HCT116 (cell line): ENCODE measurements at regions not wholly inside any gene's neighbourhood (a gene's known extent, or its start where the extent isn't known, plus 50 kb on each side); places are given as distances from the start of the nearest gene placed in this dataset.

Experiments
- ATAC-seq: fragments of 200-7000 bp; cut with Tn5 transposase; 2 replicates; pipeline ENCODE4 v1.9.1; 2020; ENCODE audit warnings: mild to moderate bottlenecking, moderate library complexity
- BruUV-seq: library from RNA; stranded (reverse); fragments of 400-500 nt; replicated peaks from 2 replicates; lab custom pipeline; 2021; lab: Mats Ljungman, UMichigan
- CTCF ChIA-PET: fragments of 300-600 bp; sonication (Branson Sonifier 250); formaldehyde crosslinking; loops from one replicate; lab custom pipeline; 2021; ENCODE audit warnings: antibody characterized with exemption; lab: Charles Lee
- POLR2A ChIA-PET: fragments of 300-600, 350-600 bp; sonication (Branson Sonifier 250); formaldehyde crosslinking; loops from one replicate; lab custom pipeline; 2021; ENCODE audit warnings: antibody characterized with exemption; lab: Charles Lee
- RAD21 ChIA-PET, 2 experiments: fragments of 300-600 bp; sonication (Branson Sonifier 250); formaldehyde crosslinking; loops; one replicate each; lab custom pipeline; 2023; ENCODE audit warnings: low total read pairs in 2 of 2; ENCODE audit not compliant: uncharacterized antibody in 2 of 2, unreplicated experiment in 2 of 2, low non-redundant PET in 1 of 2; lab: Charles Lee
- DNase-seq: peaks from one replicate; pipeline ENCODE4 v3.0.0-alpha.2; 2010; ENCODE audit warnings: low read depth, low spot score
- H2AFZ ChIP-seq: fragments of 200-600 bp; shearing (Covaris generic), sonication (generic); 2 replicates; pipeline ENCODE4 v1.6.1; 2017; ENCODE audit warnings: low read depth, mixed run types, mixed read lengths, antibody characterized with exemption, low read length; ENCODE audit not compliant: poor library complexity, severe bottlenecking
- H3K27ac ChIP-seq: 2 replicates; pipeline ENCODE4 v1.5.1; 2012; ENCODE audit warnings: low read depth, low read length
- H3K27me3 ChIP-seq: fragments of 200-600 bp; sonication (generic); 2 replicates; pipeline ENCODE4 v1.6.1; 2016; ENCODE audit warnings: mixed run types, low read length, mixed read lengths; ENCODE audit not compliant: insufficient read depth
- H3K36me3 ChIP-seq, 2 experiments: fragments of 200-500 bp in 1 of 2; fragments of 200-600 bp in 1 of 2; sonication (Bioruptor generic) in 1 of 2; sonication (generic) in 1 of 2; 2 replicates each; pipeline versions ENCODE4 v1.5.1 to v1.6.1; 2014 to 2016; ENCODE audit warnings: low read length in 2 of 2, inconsistent platforms in 1 of 2, mixed read lengths in 1 of 2, mixed run types in 1 of 2; ENCODE audit not compliant: insufficient read depth in 2 of 2, control insufficient read depth in 1 of 2
- H3K4me1 ChIP-seq, 2 experiments: fragments of 200-600 bp in 1 of 2; sonication (generic) in 1 of 2; 2 replicates each; pipeline versions ENCODE4 v1.5.1 to v1.6.1; 2012 to 2017; ENCODE audit warnings: low read length in 2 of 2, inconsistent platforms in 1 of 2, mild to moderate bottlenecking in 1 of 2, mixed read lengths in 1 of 2, mixed run types in 1 of 2, moderate library complexity in 1 of 2; ENCODE audit not compliant: insufficient read depth in 2 of 2, control insufficient read depth in 1 of 2
- H3K4me2 ChIP-seq: fragments of 200-600 bp; sonication (generic); 2 replicates; pipeline ENCODE4 v1.6.1; 2017; ENCODE audit warnings: mixed run types, low read length, mixed read lengths
- H3K4me3 ChIP-seq, 2 experiments: fragments of 200-600 bp in 1 of 2; sonication (generic) in 1 of 2; replicated peaks in 1 of 2; 2 replicates each; pipeline ENCODE4 v1.5.1; 2011 to 2016; ENCODE audit warnings: low read length in 2 of 2, control low read depth in 1 of 2, low read depth in 1 of 2, mild to moderate bottlenecking in 1 of 2, mixed read lengths in 1 of 2, mixed run types in 1 of 2
- H3K79me2 ChIP-seq: fragments of 200-600 bp; sonication (generic); 2 replicates; pipeline ENCODE4 v1.6.1; 2017; ENCODE audit warnings: mild to moderate bottlenecking, mixed run types, low read length, moderate library complexity, mixed read lengths; ENCODE audit not compliant: insufficient read depth
- H3K9ac ChIP-seq: fragments of 200-600 bp; sonication (generic); 2 replicates; pipeline ENCODE4 v1.6.1; 2016; ENCODE audit warnings: low read length, mixed read lengths
- H3K9me2 ChIP-seq: fragments of 200-600 bp; sonication (generic), shearing (Covaris generic); 2 replicates; pipeline ENCODE4 v1.6.1; 2017; ENCODE audit warnings: mixed run types, mild to moderate bottlenecking, moderate library complexity; ENCODE audit not compliant: insufficient read depth
- H3K9me3 ChIP-seq, 2 experiments: fragments of 200-500 bp in 1 of 2; fragments of 200-600 bp in 1 of 2; sonication (Bioruptor generic) in 1 of 2; sonication (generic) in 1 of 2; 2 replicates each; pipeline ENCODE4 v1.6.1; 2014 to 2017; ENCODE audit warnings: low read length in 2 of 2, mixed read lengths in 2 of 2, inconsistent platforms in 1 of 2, low read depth in 1 of 2, mild to moderate bottlenecking in 1 of 2, mixed run types in 1 of 2, moderate library complexity in 1 of 2; ENCODE audit not compliant: control insufficient read depth in 1 of 2, insufficient read depth in 1 of 2
- H4K20me1 ChIP-seq: fragments of 200-600 bp; sonication (generic), shearing (Covaris generic); 2 replicates; pipeline ENCODE4 v1.6.1; 2017; ENCODE audit warnings: mixed run types, mild to moderate bottlenecking, moderate library complexity; ENCODE audit not compliant: insufficient read depth
- CBX3 ChIP-seq: IDR thresholded peaks from 2 replicates; pipeline ENCODE4 v1.6.1; 2012; ENCODE audit warnings: low read depth
- EGR1 ChIP-seq: IDR thresholded peaks from 2 replicates; pipeline ENCODE4 v1.6.1; 2012; ENCODE audit warnings: low read depth
- ELF1 ChIP-seq: IDR thresholded peaks from 2 replicates; pipeline ENCODE4 v1.6.1; 2012; ENCODE audit warnings: low read depth, borderline replicate concordance
- EZH2 ChIP-seq: fragments of 200-600 bp; sonication (generic); IDR thresholded peaks from 2 replicates; pipeline ENCODE4 v1.6.1; 2017; ENCODE audit warnings: antibody characterized with exemption, mixed run types
- EZH2phosphoT487 ChIP-seq: fragments of 200-600 bp; IDR thresholded peaks from 2 replicates; pipeline ENCODE4 v1.6.1; 2018; ENCODE audit warnings: antibody characterized with exemption, borderline replicate concordance
- JUND ChIP-seq: IDR thresholded peaks from 2 replicates; pipeline ENCODE4 v1.6.1; 2012
- POLR2A ChIP-seq: IDR thresholded peaks from 2 replicates; pipeline ENCODE4 v1.7.0; 2011; ENCODE audit warnings: borderline replicate concordance; ENCODE audit not compliant: insufficient read depth, insufficient read length; ENCODE audit errors: extremely low read depth
- POLR2AphosphoS5 ChIP-seq: IDR thresholded peaks from 2 replicates; pipeline ENCODE4 v1.6.1; 2011; ENCODE audit warnings: mild to moderate bottlenecking, low read depth, low read length, moderate library complexity
- RAD21 ChIP-seq: IDR thresholded peaks from 2 replicates; pipeline ENCODE4 v1.6.1; 2012; ENCODE audit warnings: low read depth, mild to moderate bottlenecking
- SIN3A ChIP-seq: IDR thresholded peaks from 2 replicates; pipeline ENCODE4 v1.6.1; 2012; ENCODE audit warnings: low read depth
- SP1 ChIP-seq: IDR thresholded peaks from 2 replicates; pipeline ENCODE4 v1.6.1; 2012; ENCODE audit warnings: low read depth
- SRF ChIP-seq: IDR thresholded peaks from 2 replicates; pipeline ENCODE4 v1.6.1; 2012; ENCODE audit warnings: low read depth
- intact Hi-C: fragments of 100-400 bp; cut with micrococcal nuclease; formaldehyde crosslinking; loops from 2 replicates; pipeline ENCODE4 v1.10.0; 2022
- TF ChIP-seq, protein P1 (sequence below): IDR thresholded peaks from 2 replicates; pipeline ENCODE4 v1.6.1; 2012
- TF ChIP-seq, protein P2 (sequence below), 3 experiments: fragments of 200-600 bp in 1 of 3; sonication (generic) in 1 of 3; IDR thresholded peaks in 2 of 3; conservative IDR thresholded peaks in 1 of 3; 2 replicates each; pipeline ENCODE4 v1.5.1; 2012 to 2017; ENCODE audit warnings: low read depth in 2 of 3, low read length in 2 of 3, antibody characterized with exemption in 1 of 3, borderline replicate concordance in 1 of 3, control low read depth in 1 of 3, mild to moderate bottlenecking in 1 of 3, mixed read lengths in 1 of 3, mixed run types in 1 of 3, moderate library complexity in 1 of 3; ENCODE audit not compliant: insufficient read depth in 1 of 3

DNA sequence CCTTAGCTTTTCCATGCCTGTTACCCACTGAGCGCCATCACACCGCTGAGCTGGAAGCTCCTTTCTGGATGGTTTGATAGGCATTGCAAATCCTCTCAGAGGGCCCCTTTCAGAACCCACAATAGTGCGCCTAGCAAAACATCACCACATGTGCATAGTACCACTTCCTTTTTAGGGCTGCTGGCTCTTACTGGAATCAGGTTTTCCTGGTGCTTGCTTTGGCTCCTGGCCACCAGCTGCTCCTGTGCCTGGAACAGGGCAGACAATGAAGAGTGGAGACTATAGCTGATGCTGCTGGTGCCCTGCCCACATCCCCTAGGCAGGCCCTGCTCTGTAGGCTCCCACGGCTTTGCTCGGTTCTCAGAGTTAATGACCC, 163.6 kb upstream of the SEMA6A start:
- H3K4me3 ChIP-seq = no peak overlapping the region
- H4K20me1 ChIP-seq = no peaks in the 10 kb centered on the region
- no peaks in the 10 kb centered on the region for H3K27me3 ChIP-seq
- ChIA-PET CTCF (no interaction called here), POLR2A (no interaction called here), RAD21 (no interaction called here)
- intact Hi-C loops = no loop called here
- H2AFZ ChIP-seq = no peak overlapping the region
- DNase-seq (no peak), ATAC-seq (no peak)
- H3K27ac ChIP-seq = no peak overlapping the region
- TF ChIP-seq SRF = no peak
- TF ChIP-seq JUND = no peak
- no peak for TF ChIP-seq POLR2A
- TF ChIP-seq, protein P1, sequence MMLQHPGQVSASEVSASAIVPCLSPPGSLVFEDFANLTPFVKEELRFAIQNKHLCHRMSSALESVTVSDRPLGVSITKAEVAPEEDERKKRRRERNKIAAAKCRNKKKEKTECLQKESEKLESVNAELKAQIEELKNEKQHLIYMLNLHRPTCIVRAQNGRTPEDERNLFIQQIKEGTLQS = no peak
- no peak for TF ChIP-seq SP1
- no peak for TF ChIP-seq EZH2phosphoT487
- TF ChIP-seq EGR1 = no peak
- TF ChIP-seq SIN3A = no peak
- TF ChIP-seq, protein P2, sequence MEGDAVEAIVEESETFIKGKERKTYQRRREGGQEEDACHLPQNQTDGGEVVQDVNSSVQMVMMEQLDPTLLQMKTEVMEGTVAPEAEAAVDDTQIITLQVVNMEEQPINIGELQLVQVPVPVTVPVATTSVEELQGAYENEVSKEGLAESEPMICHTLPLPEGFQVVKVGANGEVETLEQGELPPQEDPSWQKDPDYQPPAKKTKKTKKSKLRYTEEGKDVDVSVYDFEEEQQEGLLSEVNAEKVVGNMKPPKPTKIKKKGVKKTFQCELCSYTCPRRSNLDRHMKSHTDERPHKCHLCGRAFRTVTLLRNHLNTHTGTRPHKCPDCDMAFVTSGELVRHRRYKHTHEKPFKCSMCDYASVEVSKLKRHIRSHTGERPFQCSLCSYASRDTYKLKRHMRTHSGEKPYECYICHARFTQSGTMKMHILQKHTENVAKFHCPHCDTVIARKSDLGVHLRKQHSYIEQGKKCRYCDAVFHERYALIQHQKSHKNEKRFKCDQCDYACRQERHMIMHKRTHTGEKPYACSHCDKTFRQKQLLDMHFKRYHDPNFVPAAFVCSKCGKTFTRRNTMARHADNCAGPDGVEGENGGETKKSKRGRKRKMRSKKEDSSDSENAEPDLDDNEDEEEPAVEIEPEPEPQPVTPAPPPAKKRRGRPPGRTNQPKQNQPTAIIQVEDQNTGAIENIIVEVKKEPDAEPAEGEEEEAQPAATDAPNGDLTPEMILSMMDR (IDR thresholded peaks at IDR 0.05 in 2 of 3, conservative IDR thresholded peaks at IDR 0.05 in 1 of 3; ENCODE audit: borderline replicate concordance in 1 of 3, insufficient read depth in 1 of 3, low read depth in 2 of 3, low read length in 2 of 3) = no peak
- no peak for TF ChIP-seq EZH2
- no peak for TF ChIP-seq POLR2AphosphoS5
- no peak for TF ChIP-seq ELF1
- no peak for TF ChIP-seq CBX3
- no peak for TF ChIP-seq RAD21
- H3K79me2 ChIP-seq = no peaks in the 10 kb centered on the region
- H3K36me3 ChIP-seq = no peaks in the 10 kb centered on the region
- no TSS peak for BruUV-seq
- H3K9ac ChIP-seq = no peak overlapping the region
- no peaks in the 10 kb centered on the region for H3K9me3 ChIP-seq
- H3K9me2 ChIP-seq = no peaks in the 10 kb centered on the region
- no peak overlapping the region for H3K4me2 ChIP-seq
- no peaks in the 10 kb centered on the region for H3K4me1 ChIP-seq
